ENCODE measurements at regions not wholly inside any gene's neighbourhood (a gene's known extent, or its start where the extent isn't known, plus 50 kb on each side); places are given as distances from the start of the nearest gene placed in this dataset.

DNA sequence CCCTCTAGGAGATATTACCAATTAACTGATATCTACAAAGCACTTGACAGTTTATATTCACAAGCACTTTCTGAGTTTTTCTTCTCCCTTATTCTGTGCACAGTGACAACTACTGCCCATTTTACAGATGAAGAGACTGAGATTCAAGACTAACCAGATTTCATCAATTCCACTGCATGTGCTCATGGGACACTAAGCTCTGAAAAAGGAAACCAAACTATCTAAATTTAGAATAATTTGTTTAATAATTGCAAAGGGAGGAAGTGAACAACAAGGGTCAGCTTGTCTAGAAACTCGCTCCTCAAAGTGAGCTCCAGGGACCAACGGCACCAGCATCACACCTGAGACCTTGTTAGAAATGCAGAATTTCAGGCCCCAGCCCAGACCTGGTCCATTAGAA is 50.8 kb upstream of the MYLIP start:
- DNase-seq (ENCODE audit: low read depth in 2 of 2), result no peak

DNA sequence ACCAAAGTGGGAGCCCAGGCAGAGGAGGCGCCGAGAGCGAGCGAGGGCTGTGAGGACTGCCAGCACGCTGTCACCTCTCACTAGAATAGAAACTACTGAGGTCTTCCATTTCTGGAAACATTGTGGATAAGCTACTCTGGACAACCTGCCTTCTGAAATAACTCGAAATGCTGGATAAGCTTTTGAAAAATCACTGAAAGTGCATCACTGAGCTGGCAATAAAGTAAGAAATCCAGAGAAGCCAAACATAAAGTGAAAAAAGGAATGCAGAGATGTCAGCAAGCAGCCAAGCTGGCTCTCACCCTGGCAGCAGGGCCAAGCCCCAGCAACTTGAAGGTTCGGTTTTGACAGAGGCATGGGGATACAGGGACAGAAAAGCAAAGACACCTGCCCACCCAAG is 59.2 kb upstream of the MYLIP start:
- DNase-seq (ENCODE audit: low read depth in 2 of 2), result no peak

DNA sequence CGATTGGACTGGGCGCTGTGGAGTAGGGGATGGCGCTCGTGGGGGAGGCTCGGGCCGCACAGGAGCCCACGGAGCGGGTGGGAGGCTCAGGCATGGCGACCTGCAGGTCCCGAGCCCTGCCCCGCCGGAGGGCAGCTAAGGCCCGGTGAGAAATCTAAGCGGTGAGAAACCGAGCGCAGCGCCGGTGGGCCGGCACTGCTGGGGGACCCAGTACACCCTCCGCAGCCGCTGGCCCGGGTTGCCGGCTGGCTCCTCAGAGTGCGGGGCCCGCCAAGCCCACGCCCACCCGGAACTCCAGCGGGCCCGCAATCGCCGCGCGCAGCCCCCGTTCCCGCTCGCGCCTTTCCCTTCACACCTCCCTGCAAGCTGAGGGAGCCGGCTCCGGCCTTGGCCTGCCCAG is 59.7 kb upstream of the MYLIP start:
- no peak for DNase-seq (ENCODE audit: low read depth in 2 of 2)

DNA sequence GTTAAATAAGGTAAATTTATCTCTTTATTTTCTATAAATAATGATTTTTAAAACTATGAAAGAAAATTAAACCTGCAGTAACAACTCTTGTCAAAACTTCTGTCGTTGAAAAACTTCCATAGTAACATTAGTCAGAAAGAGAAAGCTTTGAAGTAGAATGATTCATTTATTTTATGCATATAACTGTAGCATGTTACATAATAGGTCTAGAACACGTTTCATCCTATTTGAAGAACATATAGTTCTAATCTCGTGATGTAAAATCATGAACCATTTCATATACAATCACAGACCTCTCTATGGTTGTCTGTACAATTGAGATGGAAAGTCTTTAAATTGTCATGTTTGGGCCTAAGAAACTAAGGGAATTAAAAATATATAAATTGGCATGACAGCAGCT is 61.3 kb upstream of the MYLIP start:
- DNase-seq (ENCODE audit: low read depth in 2 of 2), result no peak

- no peak for DNase-seq (ENCODE audit: low read depth in 2 of 2)
These were observed 64.2 kb upstream of the MYLIP start for GRCh38 chr6:16064671-16065072.

DNA sequence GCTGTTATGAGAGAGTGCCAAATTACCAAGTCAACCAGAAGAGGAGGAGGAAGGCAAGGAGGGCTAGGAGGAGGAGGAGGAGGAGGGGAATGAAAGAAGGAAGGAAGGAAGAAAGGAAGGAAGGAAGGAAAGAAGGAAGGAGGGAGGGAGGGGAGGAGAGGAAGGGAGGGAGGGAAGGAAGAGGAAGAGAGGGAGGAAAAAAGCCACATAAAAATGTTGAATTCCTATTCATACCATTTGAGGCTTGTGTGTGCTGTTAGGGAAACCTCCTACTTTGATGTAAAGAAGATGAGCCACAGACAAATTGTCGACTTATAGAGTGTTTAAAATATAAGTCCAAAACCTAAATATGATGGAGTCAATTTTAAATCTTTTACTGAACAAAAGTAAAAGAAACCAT is 65.3 kb upstream of the MYLIP start:
- no peak for DNase-seq (ENCODE audit: low read depth in 2 of 2)

DNA sequence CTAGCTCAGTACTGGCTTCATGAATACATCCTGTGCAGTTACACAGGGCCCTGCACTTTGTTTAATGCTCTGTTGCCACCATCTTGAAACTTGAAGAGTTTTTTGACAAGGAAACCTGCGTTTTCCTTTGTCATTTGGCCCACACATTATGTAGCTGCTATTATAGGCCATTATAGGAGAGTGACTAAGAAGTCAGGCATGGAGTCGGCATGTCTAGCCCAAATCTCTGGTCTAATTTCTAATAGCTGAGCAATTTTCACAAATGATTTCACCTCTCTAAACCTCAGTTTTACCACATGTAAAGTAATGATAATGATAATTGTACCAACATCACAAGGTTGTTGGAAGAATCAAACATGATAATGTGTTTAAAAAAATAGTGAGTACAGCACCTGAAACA is 67.1 kb upstream of the MYLIP start:
- no peak for DNase-seq (ENCODE audit: low read depth in 2 of 2)

- DNase-seq (ENCODE audit: low read depth in 2 of 2), result no peak
These were observed 68.8 kb upstream of the MYLIP start for GRCh38 chr6:16060039-16060438.

DNA sequence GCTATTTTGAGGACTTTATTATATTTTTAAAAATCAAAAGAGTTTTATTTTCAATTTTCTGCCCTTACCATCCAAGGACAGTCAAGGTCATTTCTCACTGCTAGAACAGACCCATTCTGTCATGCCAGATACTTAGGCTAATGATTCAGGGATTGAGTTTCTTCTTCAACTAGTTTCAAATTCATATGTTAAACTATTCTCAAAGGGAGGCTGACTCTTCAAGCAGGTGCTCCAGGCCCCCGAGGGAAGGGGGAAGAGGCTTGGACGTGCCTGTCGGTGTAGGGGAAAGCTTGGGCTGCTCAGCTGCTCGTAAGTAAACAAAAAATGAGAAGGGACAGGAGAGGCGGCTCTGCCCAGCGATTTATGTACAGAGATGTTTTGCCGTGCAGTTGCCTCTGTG is 69.4 kb upstream of the MYLIP start:
- no peak for DNase-seq (ENCODE audit: low read depth in 2 of 2)

GRCh38 chr6:16058929-16059345 is 69.9 kb upstream of the MYLIP start:
- DNase-seq (ENCODE audit: low read depth in 2 of 2), result no peak

- DNase-seq (ENCODE audit: low read depth in 2 of 2), result no peak
These were observed 70.5 kb upstream of the MYLIP start for GRCh38 chr6:16058201-16058928.

DNA sequence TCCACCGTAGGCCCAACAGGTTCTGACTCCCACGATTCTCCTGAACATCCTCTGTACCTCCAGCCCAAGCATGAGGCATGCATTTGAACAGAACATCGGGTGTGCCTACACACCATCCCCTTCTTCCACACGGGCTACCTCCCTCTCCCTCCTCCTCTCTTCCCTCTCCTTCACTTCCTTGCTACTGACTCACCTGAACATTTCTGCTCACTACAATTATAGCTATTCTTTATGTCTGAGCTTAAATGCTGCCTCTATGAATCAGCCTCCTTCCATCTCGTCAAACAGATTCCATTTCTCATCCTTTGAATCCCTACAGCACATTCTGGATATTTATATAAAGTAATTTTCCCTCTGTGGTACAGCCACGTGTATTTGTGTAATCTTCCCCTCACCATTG is 71.4 kb upstream of the MYLIP start:
- no peak for DNase-seq (ENCODE audit: low read depth in 2 of 2)

DNA sequence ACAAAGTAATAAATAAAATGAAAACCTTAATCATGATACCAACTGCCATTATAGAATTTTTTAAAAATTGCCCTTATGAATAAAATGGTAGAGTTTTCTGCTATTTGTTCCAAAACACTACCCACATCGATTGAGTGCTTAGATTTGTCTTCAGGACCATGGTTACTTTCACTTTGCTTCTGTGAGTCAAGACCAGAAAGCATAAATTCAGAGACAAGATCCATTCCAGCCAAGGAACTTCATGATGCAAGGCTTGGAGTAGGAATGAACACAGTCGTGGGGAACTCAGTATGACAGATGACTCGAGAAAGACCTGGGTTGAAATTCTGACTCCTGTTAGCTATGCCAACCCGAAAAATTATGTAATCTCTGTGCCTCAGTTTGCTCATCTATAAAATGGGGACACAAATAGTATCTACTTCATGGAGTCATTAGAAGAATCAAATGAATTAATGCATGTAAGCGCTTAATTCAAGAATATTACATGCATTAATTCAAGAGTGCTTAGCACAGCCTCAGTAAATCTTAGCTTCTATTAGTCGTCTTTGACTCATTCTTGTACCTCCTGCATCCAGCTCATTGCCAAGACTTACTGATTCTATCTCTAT is 72.5 kb upstream of the MYLIP start:
- no peak for DNase-seq (ENCODE audit: low read depth in 2 of 2)

- DNase-seq (ENCODE audit: low read depth in 2 of 2), result no peak
These were observed 73.0 kb upstream of the MYLIP start for GRCh38 chr6:16055852-16056251.

DNA sequence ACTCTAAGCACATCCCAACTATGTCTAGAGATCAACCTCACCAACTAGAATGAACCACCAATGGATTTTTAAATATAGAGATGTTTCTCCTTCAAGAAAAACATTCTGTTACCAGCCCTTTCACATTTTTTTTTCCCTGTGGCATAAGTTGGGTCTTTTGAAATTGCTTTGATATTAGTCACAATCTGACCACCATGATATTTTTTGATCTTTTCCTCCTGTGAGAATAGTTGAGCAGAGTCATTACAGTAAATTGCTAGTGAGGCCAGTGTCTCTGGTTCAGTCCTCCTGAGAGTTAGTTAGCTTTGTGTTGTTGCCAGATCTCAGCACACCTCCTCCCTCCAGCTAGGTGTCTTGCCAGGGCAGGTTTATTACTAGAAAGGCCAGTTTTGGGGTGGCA is 79.7 kb upstream of the MYLIP start:
- DNase-seq (ENCODE audit: low read depth in 2 of 2), result no peak

DNA sequence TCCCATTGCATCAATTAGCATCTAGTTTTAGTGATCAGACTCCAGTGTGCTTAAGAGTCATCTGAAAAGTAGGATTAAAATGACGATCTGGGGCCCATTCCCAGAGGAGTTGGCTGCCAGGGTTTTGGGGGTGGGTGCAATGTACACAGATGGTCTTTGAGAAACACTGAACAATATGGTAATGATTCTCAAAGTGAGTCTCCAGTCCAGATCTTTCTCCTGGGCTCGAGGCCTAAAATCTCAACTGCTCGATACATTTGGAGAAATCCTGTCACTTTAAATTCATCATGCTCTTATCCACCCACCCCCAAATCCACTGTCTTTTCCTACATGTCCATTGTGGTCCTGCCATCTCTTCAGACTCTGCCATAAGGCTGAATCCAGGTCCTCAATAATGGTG is 80.7 kb upstream of the MYLIP start:
- no peak for DNase-seq (ENCODE audit: low read depth in 2 of 2)

GRCh38 chr6:16047435-16047990 is 81.4 kb upstream of the MYLIP start:
- DNase-seq (ENCODE audit: low read depth in 2 of 2), result no peak

DNA sequence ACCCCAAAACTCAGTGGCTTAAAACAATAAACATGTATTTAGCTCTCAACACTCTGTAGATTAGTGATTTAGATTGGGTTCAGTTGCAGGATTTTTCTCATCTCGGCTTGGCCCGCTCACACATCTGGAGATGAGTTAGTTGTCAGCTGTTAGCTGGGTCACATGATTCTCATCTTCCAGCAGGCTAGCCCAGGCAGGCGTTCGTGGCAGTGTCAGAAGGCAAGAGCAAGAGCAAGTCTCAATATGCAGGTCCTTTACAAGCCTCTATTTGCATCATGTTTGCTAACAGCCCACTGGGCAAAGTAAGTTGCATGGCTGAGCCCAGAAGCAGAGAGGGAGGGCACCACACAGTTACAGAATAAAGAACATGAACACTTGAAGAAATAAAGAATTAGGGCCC is 83.6 kb upstream of the MYLIP start:
- DNase-seq (ENCODE audit: low read depth in 2 of 2), result no peak

- no peak for DNase-seq (ENCODE audit: low read depth in 2 of 2)
These were observed 84.7 kb upstream of the MYLIP start for GRCh38 chr6:16044211-16044643.

GRCh38 chr6:16043171-16044135 is 85.4 kb upstream of the MYLIP start:
- DNase-seq (ENCODE audit: low read depth in 2 of 2), result no peak

- no peak for DNase-seq (ENCODE audit: low read depth in 2 of 2)
These were observed 86.1 kb upstream of the MYLIP start for GRCh38 chr6:16042751-16043150.

DNA sequence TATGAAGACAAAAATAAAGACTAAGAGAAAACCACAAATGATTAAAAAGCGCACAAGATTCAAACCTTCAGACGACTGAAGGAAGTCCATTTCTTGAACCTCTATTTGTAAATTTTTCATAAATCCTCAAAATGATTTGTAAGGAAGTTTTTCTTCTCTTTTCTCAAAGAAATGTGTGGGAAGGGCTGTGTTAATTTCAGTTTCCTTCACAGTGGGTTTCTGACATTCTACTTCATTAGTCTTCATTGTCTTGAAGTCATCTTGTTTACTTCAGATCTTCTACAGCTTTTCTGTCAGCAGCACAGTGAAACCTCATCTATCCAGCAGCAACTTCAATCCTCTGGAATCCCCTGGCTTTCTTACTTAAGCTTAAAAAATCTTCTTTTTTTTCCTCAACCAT is 87.6 kb upstream of the MYLIP start:
- DNase-seq (ENCODE audit: low read depth in 2 of 2), result no peak

Data from stimulated activated CD4-positive, alpha-beta T cell treated with anti-CD3 and anti-CD28 coated beads, Interleukin-4, amount 100 ng/mL, for 48 hours (primary cell).